ENCODE measurements at regions not wholly inside any gene's neighbourhood (a gene's known extent, or its start where the extent isn't known, plus 50 kb on each side); places are given as distances from the start of the nearest gene placed in this dataset.

- H3K36me3 ChIP-seq (ENCODE audit: insufficient read depth, low read length) = no peaks in the 10 kb centered on the region
- no peaks in the 10 kb centered on the region for H3K27me3 ChIP-seq (ENCODE audit: insufficient read depth, low read length)
- H3K4me3 ChIP-seq (ENCODE audit: low read depth, low read length) = peak overlapping the region; percentile 45; the same call in 1 of the 2 replicates
- H2AFZ ChIP-seq (ENCODE audit: low read length, unreplicated experiment) = peak overlapping the region; percentile 93
- peaks cover 17% of the 10 kb centered on the region for H3K4me1 ChIP-seq (ENCODE audit: control insufficient read depth, insufficient read depth, low read length, unreplicated experiment)
- no peaks in the 10 kb centered on the region for H3K79me2 ChIP-seq (ENCODE audit: control insufficient read depth, insufficient read depth, low read length, unreplicated experiment)
- H3K27ac ChIP-seq (ENCODE audit: low read depth, low read length) = peak overlapping the region; percentile 27; the same call in 1 of the 2 replicates
Observed at GRCh38 chr14:65281991-65282895, 130.3 kb upstream of the FUT8 start.

DNA sequence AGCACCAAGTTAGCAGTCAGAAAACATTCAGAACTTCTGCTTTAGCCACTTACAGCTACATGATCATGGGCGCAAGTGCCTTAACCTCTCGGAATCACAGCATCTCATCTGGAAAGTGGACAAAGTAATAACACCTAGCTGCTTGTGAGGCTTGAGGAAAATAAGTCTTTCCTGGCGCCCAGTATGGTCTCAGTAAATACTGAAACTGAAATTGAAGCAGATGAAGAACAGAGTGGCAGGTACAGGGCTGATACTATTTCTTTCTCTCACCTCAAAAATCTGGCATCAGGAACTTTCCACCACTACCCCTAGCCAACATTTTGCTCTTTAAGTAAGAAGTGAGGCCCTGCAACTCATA lies 129.7 kb upstream of the FUT8 start:
- Histone ChIP-seq H3K4me3 (ENCODE audit: low read depth, low read length) (peak overlapping the region; percentile 45; the same call in 1 of the 2 replicates), H3K79me2 (ENCODE audit: control insufficient read depth, insufficient read depth, low read length, unreplicated experiment) (no peaks in the 10 kb centered on the region), H3K27ac (ENCODE audit: low read depth, low read length) (peak overlapping the region; percentile 27; the same call in 1 of the 2 replicates), H3K36me3 (ENCODE audit: insufficient read depth, low read length) (no peaks in the 10 kb centered on the region), H2AFZ (ENCODE audit: low read length, unreplicated experiment) (peak overlapping the region; percentile 75), H3K27me3 (ENCODE audit: insufficient read depth, low read length) (no peaks in the 10 kb centered on the region), H3K4me1 (ENCODE audit: control insufficient read depth, insufficient read depth, low read length, unreplicated experiment) (peaks cover 17% of the 10 kb centered on the region)

DNA sequence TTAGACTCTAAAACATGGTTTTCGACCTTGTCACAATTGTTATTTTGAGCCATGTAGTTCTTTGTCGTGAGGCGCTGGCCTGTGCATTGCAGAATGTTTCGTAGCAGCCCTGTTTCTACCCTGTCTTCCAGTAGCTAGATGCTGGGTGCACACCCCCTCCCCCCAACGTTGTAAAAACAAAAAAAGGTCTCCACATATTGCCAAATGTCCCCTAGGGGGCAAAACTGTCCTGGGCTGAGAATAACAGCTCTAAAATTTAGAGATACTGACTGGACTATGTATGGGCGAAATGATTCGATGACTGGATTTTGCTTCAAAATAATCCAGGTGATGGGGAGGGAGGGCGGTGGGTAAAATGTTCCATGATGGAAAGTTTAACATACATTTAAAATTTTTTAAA lies 126.1 kb upstream of the FUT8 start:
- Histone ChIP-seq H3K27ac (ENCODE audit: low read depth, low read length) (no peak overlapping the region), H3K79me2 (ENCODE audit: control insufficient read depth, insufficient read depth, low read length, unreplicated experiment) (no peaks in the 10 kb centered on the region), H3K36me3 (ENCODE audit: insufficient read depth, low read length) (no peaks in the 10 kb centered on the region), H3K4me1 (ENCODE audit: control insufficient read depth, insufficient read depth, low read length, unreplicated experiment) (peaks cover 32% of the 10 kb centered on the region), H2AFZ (ENCODE audit: low read length, unreplicated experiment) (no peak overlapping the region), H3K4me3 (ENCODE audit: low read depth, low read length) (no peak overlapping the region), H3K27me3 (ENCODE audit: insufficient read depth, low read length) (no peaks in the 10 kb centered on the region)

DNA sequence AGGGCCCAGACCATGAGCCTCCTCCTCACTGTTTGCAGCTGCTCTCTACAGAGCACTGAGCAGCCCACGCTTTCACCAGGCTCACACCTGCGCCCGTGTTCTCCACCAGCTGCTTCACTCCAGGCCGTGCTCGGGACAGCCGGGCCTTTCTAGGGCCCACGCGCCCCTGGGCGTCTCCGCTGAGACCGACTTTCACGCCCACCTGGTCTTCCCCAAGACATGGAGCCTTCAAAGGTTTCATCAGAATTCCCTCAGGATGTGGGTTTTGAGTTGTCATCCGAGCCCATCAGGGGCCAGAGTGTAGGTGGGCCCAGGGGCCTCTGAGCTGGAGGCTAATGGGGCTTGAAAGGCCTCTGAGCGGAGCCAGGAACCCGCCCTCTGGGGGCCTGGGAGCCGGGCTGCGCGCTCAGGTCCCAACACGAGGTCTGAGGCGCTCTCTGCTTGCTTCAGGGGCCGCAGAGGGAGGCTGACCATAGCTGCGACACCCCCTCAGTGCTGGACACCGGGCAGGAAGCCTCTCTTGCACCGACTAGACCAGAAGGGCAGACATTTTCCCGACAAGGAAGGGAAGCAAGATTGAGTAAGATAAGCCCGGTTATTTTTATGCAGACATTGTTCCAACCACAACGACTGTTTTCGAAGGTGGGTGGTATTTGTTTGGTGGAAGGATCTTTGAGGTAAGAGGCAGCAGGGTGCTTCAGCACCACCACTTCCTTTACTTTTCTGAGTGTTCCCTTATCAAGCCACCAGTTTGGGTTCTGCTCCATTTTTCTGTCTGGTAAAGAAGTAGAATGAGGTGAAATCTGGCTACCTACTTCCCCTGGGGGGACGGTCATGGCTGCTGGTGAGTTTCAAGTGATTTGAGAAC lies 125.0 kb upstream of the FUT8 start:
- Histone ChIP-seq H3K4me1 (ENCODE audit: control insufficient read depth, insufficient read depth, low read length, unreplicated experiment) (peaks cover 30% of the 10 kb centered on the region), H3K4me3 (ENCODE audit: low read depth, low read length) (no peak overlapping the region)

GRCh38 chr14:65290830-65291229 lies 121.7 kb upstream of the FUT8 start:
- no peak overlapping the region for H2AFZ ChIP-seq (ENCODE audit: low read length, unreplicated experiment)
- H3K27me3 ChIP-seq (ENCODE audit: insufficient read depth, low read length) = no peaks in the 10 kb centered on the region
- H3K36me3 ChIP-seq (ENCODE audit: insufficient read depth, low read length) = no peaks in the 10 kb centered on the region
- no peak overlapping the region for H3K4me3 ChIP-seq (ENCODE audit: low read depth, low read length)
- peaks cover 21% of the 10 kb centered on the region for H3K4me1 ChIP-seq (ENCODE audit: control insufficient read depth, insufficient read depth, low read length, unreplicated experiment)
- peak overlapping the region; percentile 27; the same call in 1 of the 2 replicates for H3K27ac ChIP-seq (ENCODE audit: low read depth, low read length)
- H3K79me2 ChIP-seq (ENCODE audit: control insufficient read depth, insufficient read depth, low read length, unreplicated experiment) = no peaks in the 10 kb centered on the region

More for the DNA sequence above, 125.0 kb upstream of the FUT8 start:
- H2AFZ ChIP-seq (ENCODE audit: low read length, unreplicated experiment) = no peak overlapping the region
- H3K36me3 ChIP-seq (ENCODE audit: insufficient read depth, low read length) = no peaks in the 10 kb centered on the region
- H3K27me3 ChIP-seq (ENCODE audit: insufficient read depth, low read length) = no peaks in the 10 kb centered on the region
- H3K27ac ChIP-seq (ENCODE audit: low read depth, low read length) = no peak overlapping the region
- H3K79me2 ChIP-seq (ENCODE audit: control insufficient read depth, insufficient read depth, low read length, unreplicated experiment) = no peaks in the 10 kb centered on the region

GRCh38 chr14:65291531-65291930 lies 121.0 kb upstream of the FUT8 start:
- H2AFZ ChIP-seq (ENCODE audit: low read length, unreplicated experiment) = no peak overlapping the region
- H3K4me1 ChIP-seq (ENCODE audit: control insufficient read depth, insufficient read depth, low read length, unreplicated experiment) = peaks cover 21% of the 10 kb centered on the region
- no peak overlapping the region for H3K4me3 ChIP-seq (ENCODE audit: low read depth, low read length)
- H3K27ac ChIP-seq (ENCODE audit: low read depth, low read length) = peak overlapping the region; percentile 27; the same call in 1 of the 2 replicates
- H3K27me3 ChIP-seq (ENCODE audit: insufficient read depth, low read length) = no peaks in the 10 kb centered on the region
- no peaks in the 10 kb centered on the region for H3K36me3 ChIP-seq (ENCODE audit: insufficient read depth, low read length)
- no peaks in the 10 kb centered on the region for H3K79me2 ChIP-seq (ENCODE audit: control insufficient read depth, insufficient read depth, low read length, unreplicated experiment)

DNA sequence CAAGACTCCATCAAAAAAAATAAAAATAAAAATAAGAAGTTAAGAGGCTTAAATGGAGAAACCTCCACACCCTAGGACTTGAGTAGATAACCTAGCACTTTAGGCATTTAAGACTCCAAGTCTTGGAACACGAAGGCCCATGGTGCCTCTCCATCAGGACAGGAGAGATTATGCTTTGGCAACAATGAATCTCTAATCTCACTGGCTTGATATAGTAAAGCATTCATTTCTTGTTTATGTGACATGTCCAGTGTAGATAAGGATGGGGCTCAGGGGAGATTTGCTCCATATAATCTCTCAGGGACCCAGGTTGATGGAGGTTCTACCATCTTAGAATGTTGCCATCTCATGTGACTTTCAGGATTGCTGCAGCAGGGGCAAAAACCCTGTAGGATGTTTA lies 117.7 kb upstream of the FUT8 start:
- H3K27ac ChIP-seq (ENCODE audit: low read depth, low read length) = no peak overlapping the region
- H3K4me3 ChIP-seq (ENCODE audit: low read depth, low read length) = no peak overlapping the region
- no peaks in the 10 kb centered on the region for H3K36me3 ChIP-seq (ENCODE audit: insufficient read depth, low read length)
- H3K79me2 ChIP-seq (ENCODE audit: control insufficient read depth, insufficient read depth, low read length, unreplicated experiment) = no peaks in the 10 kb centered on the region
- H2AFZ ChIP-seq (ENCODE audit: low read length, unreplicated experiment) = no peak overlapping the region
- no peaks in the 10 kb centered on the region for H3K27me3 ChIP-seq (ENCODE audit: insufficient read depth, low read length)
- H3K4me1 ChIP-seq (ENCODE audit: control insufficient read depth, insufficient read depth, low read length, unreplicated experiment) = peaks cover 20% of the 10 kb centered on the region

DNA sequence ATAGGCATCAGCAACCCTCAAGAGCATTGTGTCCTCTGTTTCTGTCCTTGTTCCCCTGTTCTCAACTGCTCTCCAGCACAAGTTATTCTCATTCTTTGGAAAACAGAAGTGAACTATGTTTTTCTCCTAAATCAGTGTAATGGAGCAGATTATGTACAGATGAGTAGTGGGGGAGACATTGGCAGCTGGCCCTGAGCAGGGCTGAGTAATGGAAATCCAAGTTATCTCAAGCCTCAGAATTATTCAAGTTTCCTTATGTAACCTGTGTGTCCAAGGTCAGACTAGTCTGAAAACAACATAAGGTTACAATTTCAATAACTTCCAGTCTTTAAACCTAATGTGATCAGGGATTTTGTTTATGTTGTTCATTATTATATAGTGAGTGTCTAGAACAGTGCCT lies 116.1 kb upstream of the FUT8 start:
- Histone ChIP-seq H3K27ac (ENCODE audit: low read depth, low read length) (no peak overlapping the region), H3K36me3 (ENCODE audit: insufficient read depth, low read length) (no peaks in the 10 kb centered on the region), H3K27me3 (ENCODE audit: insufficient read depth, low read length) (no peaks in the 10 kb centered on the region), H2AFZ (ENCODE audit: low read length, unreplicated experiment) (no peak overlapping the region), H3K4me3 (ENCODE audit: low read depth, low read length) (no peak overlapping the region), H3K79me2 (ENCODE audit: control insufficient read depth, insufficient read depth, low read length, unreplicated experiment) (no peaks in the 10 kb centered on the region), H3K4me1 (ENCODE audit: control insufficient read depth, insufficient read depth, low read length, unreplicated experiment) (peaks cover 7% of the 10 kb centered on the region)

GRCh38 chr14:65296876-65297275 lies 115.7 kb upstream of the FUT8 start:
- Histone ChIP-seq H3K79me2 (ENCODE audit: control insufficient read depth, insufficient read depth, low read length, unreplicated experiment) (no peaks in the 10 kb centered on the region), H3K4me3 (ENCODE audit: low read depth, low read length) (no peak overlapping the region), H3K4me1 (ENCODE audit: control insufficient read depth, insufficient read depth, low read length, unreplicated experiment) (peaks cover 2% of the 10 kb centered on the region), H3K27ac (ENCODE audit: low read depth, low read length) (no peak overlapping the region), H3K27me3 (ENCODE audit: insufficient read depth, low read length) (no peaks in the 10 kb centered on the region), H3K36me3 (ENCODE audit: insufficient read depth, low read length) (no peaks in the 10 kb centered on the region), H2AFZ (ENCODE audit: low read length, unreplicated experiment) (no peak overlapping the region)

GRCh38 chr14:65297744-65298143 lies 114.8 kb upstream of the FUT8 start:
- Histone ChIP-seq H3K79me2 (ENCODE audit: control insufficient read depth, insufficient read depth, low read length, unreplicated experiment) (no peaks in the 10 kb centered on the region), H2AFZ (ENCODE audit: low read length, unreplicated experiment) (no peak overlapping the region), H3K4me3 (ENCODE audit: low read depth, low read length) (no peak overlapping the region), H3K36me3 (ENCODE audit: insufficient read depth, low read length) (no peaks in the 10 kb centered on the region), H3K4me1 (ENCODE audit: control insufficient read depth, insufficient read depth, low read length, unreplicated experiment) (no peaks in the 10 kb centered on the region), H3K27ac (ENCODE audit: low read depth, low read length) (no peak overlapping the region), H3K27me3 (ENCODE audit: insufficient read depth, low read length) (no peaks in the 10 kb centered on the region)

All from ACC112 (cell line).